Caco-2 (cell line): ENCODE measurements at regions not wholly inside any gene's neighbourhood (a gene's known extent, or its start where the extent isn't known, plus 50 kb on each side); places are given as distances from the start of the nearest gene placed in this dataset.

ENCODE experiments used
- BruUV-seq: library from RNA; stranded (reverse); fragments of 400-500 nt; replicated peaks from 2 replicates; lab custom pipeline; 2021; lab: Mats Ljungman, UMichigan
- CTCF ChIA-PET: fragments of 300-600 bp; sonication (Branson Sonifier 250); formaldehyde crosslinking; loops from one replicate; lab custom pipeline; 2022; ENCODE audit warnings: antibody characterized with exemption; lab: Charles Lee
- POLR2A ChIA-PET: fragments of 300-600 bp; sonication (Branson Sonifier 250); formaldehyde crosslinking; loops from one replicate; lab custom pipeline; 2022; ENCODE audit warnings: antibody characterized with exemption; lab: Charles Lee
- DNase-seq, 2 experiments: peaks; one replicate each; pipeline versions ENCODE4 v3.0.0 to v3.0.0-alpha.2; 2020 to 2022
- H3K27me3 ChIP-seq: replicated peaks from 2 replicates; pipeline ENCODE4 v1.6.0; 2011; ENCODE audit warnings: low read length; ENCODE audit not compliant: control insufficient read depth, insufficient read depth
- H3K36me3 ChIP-seq: 2 replicates; pipeline ENCODE4 v1.5.1; 2011; ENCODE audit warnings: low read length; ENCODE audit not compliant: control insufficient read depth, insufficient read depth
- H3K4me1 ChIP-seq: fragments of 250-450 bp; sonication (Bioruptor Pico); 2 replicates; pipeline ENCODE4 v1.5.1; 2020; ENCODE audit warnings: mild to moderate bottlenecking
- H3K4me3 ChIP-seq: 2 replicates; pipeline ENCODE4 v1.5.1; 2011; ENCODE audit warnings: low read depth, mild to moderate bottlenecking, control low read depth, low read length
- H3K9me3 ChIP-seq: fragments of 250-450 bp; sonication (Bioruptor Pico); 2 replicates; pipeline ENCODE4 v1.5.1; 2020; ENCODE audit warnings: mild to moderate bottlenecking, moderate library complexity
- H3K27ac Mint-ChIP-seq: one replicate; pipeline ENCODE4 v1.8.0; 2022; ENCODE audit warnings: mixed read lengths; ENCODE audit not compliant: unreplicated experiment
- H3K27me3 Mint-ChIP-seq: one replicate; pipeline ENCODE4 v1.8.0; 2022; ENCODE audit warnings: mixed read lengths; ENCODE audit not compliant: insufficient read depth, unreplicated experiment
- H3K36me3 Mint-ChIP-seq: one replicate; pipeline ENCODE4 v1.8.0; 2022; ENCODE audit warnings: mild to moderate bottlenecking, mixed read lengths; ENCODE audit not compliant: insufficient read depth, unreplicated experiment
- H3K4me1 Mint-ChIP-seq: one replicate; pipeline ENCODE4 v1.8.0; 2022; ENCODE audit warnings: low read depth, mixed read lengths; ENCODE audit not compliant: unreplicated experiment
- H3K4me3 Mint-ChIP-seq: one replicate; pipeline ENCODE4 v1.8.0; 2022; ENCODE audit warnings: mild to moderate bottlenecking, moderate library complexity, mixed read lengths; ENCODE audit not compliant: unreplicated experiment
- H3K9me3 Mint-ChIP-seq: one replicate; pipeline ENCODE4 v1.8.0; 2022; ENCODE audit warnings: mixed read lengths; ENCODE audit not compliant: unreplicated experiment
- intact Hi-C: fragments of 100-400 bp; cut with micrococcal nuclease; formaldehyde crosslinking; loops from one replicate; pipeline ENCODE4 v1.10.0; 2022; ENCODE audit not compliant: unreplicated experiment
- TF ChIP-seq, protein P1 (sequence below), 2 experiments: fragments of 200-600 bp in 1 of 2; IDR thresholded peaks; 1 replicate in 1 of 2; 2 replicates in 1 of 2; pipeline versions ENCODE4 v1.5.1 to v1.8.0; 2011 to 2022; ENCODE audit warnings: antibody characterized with exemption in 1 of 2, control low read depth in 1 of 2, inconsistent platforms in 1 of 2, low read depth in 1 of 2, low read length in 1 of 2, mild to moderate bottlenecking in 1 of 2, moderate library complexity in 1 of 2; ENCODE audit not compliant: insufficient read depth in 1 of 2, severe bottlenecking in 1 of 2, unreplicated experiment in 1 of 2

DNA sequence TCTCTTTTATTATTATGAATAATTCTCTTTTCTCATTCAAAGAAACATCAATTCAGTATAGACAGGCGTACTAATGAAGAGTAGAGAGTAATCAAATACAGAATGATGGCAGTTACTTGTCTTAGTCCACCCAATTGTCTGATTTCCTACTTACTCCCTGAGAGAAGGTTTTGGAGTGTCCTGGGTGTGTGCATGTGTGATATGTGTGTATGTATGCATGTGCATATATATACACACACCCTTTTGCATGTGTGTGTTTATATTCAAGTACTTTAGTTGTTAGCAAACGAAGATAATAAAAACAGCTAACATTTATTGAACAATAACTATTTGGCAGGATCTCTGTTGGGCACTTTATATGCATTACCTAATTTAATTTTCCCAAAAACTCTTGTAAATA is 63.2 kb upstream of the CCDC190 start:
- TF ChIP-seq, protein P1, sequence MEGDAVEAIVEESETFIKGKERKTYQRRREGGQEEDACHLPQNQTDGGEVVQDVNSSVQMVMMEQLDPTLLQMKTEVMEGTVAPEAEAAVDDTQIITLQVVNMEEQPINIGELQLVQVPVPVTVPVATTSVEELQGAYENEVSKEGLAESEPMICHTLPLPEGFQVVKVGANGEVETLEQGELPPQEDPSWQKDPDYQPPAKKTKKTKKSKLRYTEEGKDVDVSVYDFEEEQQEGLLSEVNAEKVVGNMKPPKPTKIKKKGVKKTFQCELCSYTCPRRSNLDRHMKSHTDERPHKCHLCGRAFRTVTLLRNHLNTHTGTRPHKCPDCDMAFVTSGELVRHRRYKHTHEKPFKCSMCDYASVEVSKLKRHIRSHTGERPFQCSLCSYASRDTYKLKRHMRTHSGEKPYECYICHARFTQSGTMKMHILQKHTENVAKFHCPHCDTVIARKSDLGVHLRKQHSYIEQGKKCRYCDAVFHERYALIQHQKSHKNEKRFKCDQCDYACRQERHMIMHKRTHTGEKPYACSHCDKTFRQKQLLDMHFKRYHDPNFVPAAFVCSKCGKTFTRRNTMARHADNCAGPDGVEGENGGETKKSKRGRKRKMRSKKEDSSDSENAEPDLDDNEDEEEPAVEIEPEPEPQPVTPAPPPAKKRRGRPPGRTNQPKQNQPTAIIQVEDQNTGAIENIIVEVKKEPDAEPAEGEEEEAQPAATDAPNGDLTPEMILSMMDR (IDR thresholded peaks at IDR 0.05; ENCODE audit: insufficient read depth in 1 of 2, low read depth in 1 of 2, low read length in 1 of 2, severe bottlenecking in 1 of 2, unreplicated experiment in 1 of 2), result no peak
- no peak for DNase-seq
- Histone ChIP-seq H3K27me3 (no peaks in the 10 kb centered on the region), H3K36me3 (no peaks in the 10 kb centered on the region), H3K4me3 (no peak overlapping the region), H3K4me1 (no peaks in the 10 kb centered on the region), H3K9me3 (no peaks in the 10 kb centered on the region)
- CTCF ChIA-PET, result no interaction called here
- Mint-ChIP-seq H3K27me3 (no peaks in the 10 kb centered on the region), H3K4me3 (no peak overlapping the region), H3K36me3 (no peaks in the 10 kb centered on the region), H3K9me3 (no peaks in the 10 kb centered on the region), H3K4me1 (no peaks in the 10 kb centered on the region), H3K27ac (no peak overlapping the region)
- intact Hi-C loops, result no loop called here
- POLR2A ChIA-PET, result no interaction called here
- BruUV-seq, result no TSS peak

DNA sequence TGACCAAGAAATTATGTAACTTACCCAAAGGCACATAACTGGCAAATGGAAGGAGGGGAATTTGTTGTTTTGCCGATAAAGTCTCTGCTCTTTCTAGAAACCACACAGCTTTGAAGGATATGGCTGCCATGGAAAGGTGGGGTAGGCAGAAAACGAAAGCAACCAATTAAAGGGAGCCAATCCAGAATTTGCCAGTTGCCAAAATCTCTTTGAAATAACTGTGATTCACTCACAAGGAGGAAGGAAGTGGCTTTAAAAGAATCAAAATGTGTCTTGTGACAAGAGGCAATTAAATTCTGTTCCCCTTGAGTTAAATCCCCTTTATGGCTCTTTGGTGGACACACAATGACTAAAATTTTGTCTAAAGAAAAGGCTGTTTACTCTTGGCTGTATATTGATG is 61.2 kb upstream of the CCDC190 start:
- Histone ChIP-seq H3K4me3 (no peak overlapping the region), H3K4me1 (no peaks in the 10 kb centered on the region), H3K27me3 (no peaks in the 10 kb centered on the region), H3K36me3 (no peaks in the 10 kb centered on the region), H3K9me3 (no peaks in the 10 kb centered on the region)
- Mint-ChIP-seq H3K36me3 (no peaks in the 10 kb centered on the region), H3K27me3 (no peaks in the 10 kb centered on the region), H3K9me3 (no peaks in the 10 kb centered on the region), H3K4me1 (no peaks in the 10 kb centered on the region), H3K27ac (no peak overlapping the region), H3K4me3 (no peak overlapping the region)
- POLR2A ChIA-PET, result no interaction called here
- TF ChIP-seq, protein P1 (IDR thresholded peaks at IDR 0.05; ENCODE audit: insufficient read depth in 1 of 2, low read depth in 1 of 2, low read length in 1 of 2, severe bottlenecking in 1 of 2, unreplicated experiment in 1 of 2), result no peak
- CTCF ChIA-PET, result no interaction called here
- no TSS peak for BruUV-seq
- no peak for DNase-seq
- intact Hi-C loops, result no loop called here

DNA sequence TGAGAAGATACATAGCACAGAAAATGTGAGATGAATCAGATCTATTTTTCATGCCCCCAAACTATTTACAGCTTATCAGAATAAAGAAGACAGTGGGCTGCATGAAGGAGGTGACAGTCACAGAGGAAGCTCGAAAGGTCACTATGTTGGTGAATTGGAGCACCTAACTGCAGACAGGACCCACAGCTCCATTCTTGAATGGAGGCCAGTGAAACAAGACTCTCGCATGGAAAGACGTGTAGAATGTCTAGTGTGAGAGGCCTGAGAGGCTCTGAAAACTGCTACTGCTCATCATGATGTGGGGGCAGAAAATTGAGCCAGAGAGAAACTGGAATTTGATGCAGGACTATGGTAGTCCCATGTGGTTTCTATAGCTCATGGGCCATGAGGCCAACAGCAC is 60.3 kb upstream of the CCDC190 start:
- Histone ChIP-seq H3K4me3 (no peak overlapping the region), H3K27me3 (no peaks in the 10 kb centered on the region), H3K9me3 (no peaks in the 10 kb centered on the region), H3K4me1 (no peaks in the 10 kb centered on the region), H3K36me3 (no peaks in the 10 kb centered on the region)
- intact Hi-C loops, result no loop called here
- POLR2A ChIA-PET, result no interaction called here
- no TSS peak for BruUV-seq
- no peak for DNase-seq
- H3K4me1 Mint-ChIP-seq, result peaks cover 8% of the 10 kb centered on the region
- no peak overlapping the region for H3K4me3 Mint-ChIP-seq
- no peak overlapping the region for H3K27ac Mint-ChIP-seq
- no peaks in the 10 kb centered on the region for H3K27me3 Mint-ChIP-seq
- TF ChIP-seq, protein P1 (IDR thresholded peaks at IDR 0.05; ENCODE audit: insufficient read depth in 1 of 2, low read depth in 1 of 2, low read length in 1 of 2, severe bottlenecking in 1 of 2, unreplicated experiment in 1 of 2), result no peak
- H3K9me3 Mint-ChIP-seq, result peaks cover 6% of the 10 kb centered on the region
- H3K36me3 Mint-ChIP-seq, result no peaks in the 10 kb centered on the region
- CTCF ChIA-PET, result no interaction called here
